HEK293 (cell line): ENCODE measurements at regions not wholly inside any gene's neighbourhood (a gene's known extent, or its start where the extent isn't known, plus 50 kb on each side); places are given as distances from the start of the nearest gene placed in this dataset.

Experiments
- CTCF ChIA-PET: fragments of 350-600 bp; formaldehyde crosslinking; extraction: SDS; loops from one replicate; lab custom pipeline; 2021; ENCODE audit warnings: antibody characterized with exemption; lab: Yijun Ruan, JAX
- POLR2A ChIA-PET: fragments of 300-600 bp; formaldehyde crosslinking; extraction: SDS; loops from one replicate; lab custom pipeline; 2020; ENCODE audit warnings: antibody characterized with exemption, inconsistent platforms; lab: Yijun Ruan, JAX
- H3K27ac ChIP-seq: fragments of 200-500 bp; sonication (Bioruptor generic); 2 replicates; pipeline ENCODE4 v1.5.1; 2014; ENCODE audit warnings: low read depth, low read length, control low read depth, inconsistent platforms; ENCODE audit errors: extremely low read depth
- H3K36me3 ChIP-seq, 2 experiments: fragments of 200-500 bp in 1 of 2; sonication (Bioruptor generic) in 1 of 2; 1 replicate in 1 of 2; 2 replicates in 1 of 2; pipeline ENCODE4 v1.5.1; 2014 to 2017; ENCODE audit warnings: inconsistent platforms in 2 of 2, low read length in 2 of 2; ENCODE audit not compliant: control insufficient read depth in 2 of 2, insufficient read depth in 1 of 2
- H3K4me1 ChIP-seq: fragments of 200-500 bp; sonication (Bioruptor generic); 2 replicates; pipeline ENCODE4 v1.5.1; 2014; ENCODE audit warnings: mild to moderate bottlenecking, low read length, inconsistent platforms; ENCODE audit not compliant: control insufficient read depth, insufficient read depth
- H3K4me3 ChIP-seq: 2 replicates; pipeline ENCODE4 v1.5.1; 2011; ENCODE audit warnings: low read depth, mild to moderate bottlenecking, control low read depth, low read length, moderate library complexity
- H3K9me3 ChIP-seq: fragments of 200-500 bp; sonication (Bioruptor generic); 2 replicates; pipeline ENCODE4 v1.5.1; 2014; ENCODE audit warnings: low read depth, low read length, inconsistent platforms; ENCODE audit not compliant: control insufficient read depth, insufficient read depth
- BCL11A ChIP-seq: fragments of 450-650 bp; formaldehyde crosslinking; IDR thresholded peaks from 2 replicates; pipeline ENCODE4 v1.5.1; 2016; ENCODE audit warnings: low read depth, missing biosample characterization, missing genetic modification characterization
- KLF17 ChIP-seq: fragments of 450-650 bp; formaldehyde crosslinking; IDR thresholded peaks from 2 replicates; pipeline ENCODE4 v1.5.1; 2016; ENCODE audit warnings: missing biosample characterization, missing genetic modification characterization
- KLF8 ChIP-seq: fragments of 450-650 bp; formaldehyde crosslinking; IDR thresholded peaks from 2 replicates; pipeline ENCODE4 v1.5.1; 2016; ENCODE audit warnings: missing biosample characterization, missing genetic modification characterization
- PBX3 ChIP-seq: sonication (generic); formaldehyde crosslinking; IDR thresholded peaks from 2 replicates; pipeline ENCODE4 v1.8.1; 2022; ENCODE audit warnings: mild to moderate bottlenecking, moderate library complexity, missing genetic modification reagents
- PRDM2 ChIP-seq: fragments of 450-650 bp; formaldehyde crosslinking; IDR thresholded peaks from 2 replicates; pipeline ENCODE4 v1.5.1; 2016; ENCODE audit warnings: missing biosample characterization, missing genetic modification characterization, borderline replicate concordance
- SCRT2 ChIP-seq: fragments of 450-650 bp; formaldehyde crosslinking; IDR thresholded peaks from 2 replicates; pipeline ENCODE4 v1.5.1; 2016; ENCODE audit warnings: missing biosample characterization, missing genetic modification characterization
- ZBTB1 ChIP-seq: fragments of 450-650 bp; formaldehyde crosslinking; IDR thresholded peaks from 2 replicates; pipeline ENCODE4 v1.5.1; 2016; ENCODE audit warnings: missing biosample characterization, missing genetic modification characterization
- ZFHX2 ChIP-seq: fragments of 450-650 bp; formaldehyde crosslinking; conservative IDR thresholded peaks from 2 replicates; pipeline ENCODE4 v1.5.1; 2016; ENCODE audit warnings: missing biosample characterization, missing genetic modification characterization
- ZNF221 ChIP-seq: fragments of 450-650 bp; formaldehyde crosslinking; IDR thresholded peaks from 2 replicates; pipeline ENCODE4 v1.5.1; 2017; ENCODE audit warnings: missing biosample characterization, missing genetic modification characterization, borderline replicate concordance
- ZNF280C ChIP-seq: fragments of 450-650 bp; formaldehyde crosslinking; IDR thresholded peaks from 2 replicates; pipeline ENCODE4 v1.5.1; 2016; ENCODE audit warnings: missing biosample characterization, missing genetic modification characterization
- ZNF433 ChIP-seq: fragments of 450-650 bp; formaldehyde crosslinking; IDR thresholded peaks from 2 replicates; pipeline ENCODE4 v1.5.1; 2016; ENCODE audit warnings: missing biosample characterization, missing genetic modification characterization, low read depth
- ZNF510 ChIP-seq: fragments of 450-650 bp; formaldehyde crosslinking; IDR thresholded peaks from 2 replicates; pipeline ENCODE4 v1.5.1; 2018; ENCODE audit warnings: mild to moderate bottlenecking, missing genetic modification characterization, missing biosample characterization; ENCODE audit not compliant: insufficient replicate concordance
- ZNF561 ChIP-seq: fragments of 450-650 bp; IDR thresholded peaks from 2 replicates; pipeline ENCODE4 v1.5.1; 2018; ENCODE audit warnings: missing biosample characterization, missing genetic modification characterization, borderline replicate concordance
- ZNF777 ChIP-seq: fragments of 450-650 bp; formaldehyde crosslinking; IDR thresholded peaks from 2 replicates; pipeline ENCODE4 v1.5.1; 2017; ENCODE audit warnings: missing biosample characterization, missing genetic modification characterization, borderline replicate concordance
- ZNF830 ChIP-seq: fragments of 450-650 bp; IDR thresholded peaks from 2 replicates; pipeline ENCODE4 v1.5.0; 2018; ENCODE audit warnings: missing biosample characterization, missing genetic modification characterization, low read depth, mild to moderate bottlenecking, moderate library complexity
- TF ChIP-seq, protein P1 (sequence below): fragments of 450-650 bp; formaldehyde crosslinking; IDR thresholded peaks from 2 replicates; pipeline ENCODE4 v1.5.1; 2016; ENCODE audit warnings: missing biosample characterization, missing genetic modification characterization

- TF ChIP-seq, protein P1, sequence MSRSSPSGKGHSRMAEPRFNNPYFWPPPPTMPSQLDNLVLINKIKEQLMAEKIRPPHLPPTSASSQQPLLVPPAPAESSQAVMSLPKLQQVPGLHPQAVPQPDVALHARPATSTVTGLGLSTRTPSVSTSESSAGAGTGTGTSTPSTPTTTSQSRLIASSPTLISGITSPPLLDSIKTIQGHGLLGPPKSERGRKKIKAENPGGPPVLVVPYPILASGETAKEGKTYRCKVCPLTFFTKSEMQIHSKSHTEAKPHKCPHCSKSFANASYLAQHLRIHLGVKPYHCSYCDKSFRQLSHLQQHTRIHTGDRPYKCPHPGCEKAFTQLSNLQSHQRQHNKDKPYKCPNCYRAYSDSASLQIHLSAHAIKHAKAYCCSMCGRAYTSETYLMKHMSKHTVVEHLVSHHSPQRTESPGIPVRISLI, result no peak
- no peak for TF ChIP-seq ZNF510 (tag by site-specific recombination)
- TF ChIP-seq ZNF221 (tag by site-specific recombination), result no peak
- no peak for TF ChIP-seq ZFHX2 (tag by site-specific recombination)
- TF ChIP-seq PRDM2, result no peak
These were observed 372.7 kb downstream of the SH2D1A start (continued) for GRCh38 chrX:124719060-124719459.

- POLR2A ChIA-PET, result no interaction called here
- no peaks in the 10 kb centered on the region for H3K36me3 ChIP-seq
- no peak overlapping the region for H3K4me3 ChIP-seq
- H3K9me3 ChIP-seq, result no peaks in the 10 kb centered on the region
- TF ChIP-seq KLF8 (tag by site-specific recombination), result no peak
- no peak for TF ChIP-seq ZNF280C (tag by site-specific recombination)
- TF ChIP-seq PBX3 (CRISPR knock-in tag), result no peak
- no peak for TF ChIP-seq ZNF830 (tag by site-specific recombination)
- no peak for TF ChIP-seq ZNF777 (tag by site-specific recombination)
- no peak for TF ChIP-seq ZBTB1 (tag by site-specific recombination)
- TF ChIP-seq KLF17 (tag by site-specific recombination), result no peak
- TF ChIP-seq SCRT2 (tag by site-specific recombination), result no peak
- no peak for TF ChIP-seq ZNF433
- TF ChIP-seq BCL11A (tag by site-specific recombination), result no peak
- TF ChIP-seq ZNF561, result no peak
- no peak for TF ChIP-seq ZNF510 (tag by site-specific recombination)
- no peaks in the 10 kb centered on the region for H3K4me1 ChIP-seq
- CTCF ChIA-PET, result interaction anchor here (0.6 kb wide), 1 partner anchor 9 kb away, joined by 6 read pairs; no protein-coding TSS in a partner anchor
- no peak overlapping the region for H3K27ac ChIP-seq
These were observed 374.2 kb downstream of the SH2D1A start for GRCh38 chrX:124720532-124720931.
